HG03520 (cell line): ENCODE measurements at regions not wholly inside any gene's neighbourhood (a gene's known extent, or its start where the extent isn't known, plus 50 kb on each side); places are given as distances from the start of the nearest gene placed in this dataset.

Experiments
- ATAC-seq: cut with Tn5 transposase; IDR thresholded peaks from one replicate; pipeline ENCODE4 v1.9.1; 2021; ENCODE audit warnings: mild to moderate bottlenecking, moderate library complexity; ENCODE audit not compliant: unreplicated experiment

DNA sequence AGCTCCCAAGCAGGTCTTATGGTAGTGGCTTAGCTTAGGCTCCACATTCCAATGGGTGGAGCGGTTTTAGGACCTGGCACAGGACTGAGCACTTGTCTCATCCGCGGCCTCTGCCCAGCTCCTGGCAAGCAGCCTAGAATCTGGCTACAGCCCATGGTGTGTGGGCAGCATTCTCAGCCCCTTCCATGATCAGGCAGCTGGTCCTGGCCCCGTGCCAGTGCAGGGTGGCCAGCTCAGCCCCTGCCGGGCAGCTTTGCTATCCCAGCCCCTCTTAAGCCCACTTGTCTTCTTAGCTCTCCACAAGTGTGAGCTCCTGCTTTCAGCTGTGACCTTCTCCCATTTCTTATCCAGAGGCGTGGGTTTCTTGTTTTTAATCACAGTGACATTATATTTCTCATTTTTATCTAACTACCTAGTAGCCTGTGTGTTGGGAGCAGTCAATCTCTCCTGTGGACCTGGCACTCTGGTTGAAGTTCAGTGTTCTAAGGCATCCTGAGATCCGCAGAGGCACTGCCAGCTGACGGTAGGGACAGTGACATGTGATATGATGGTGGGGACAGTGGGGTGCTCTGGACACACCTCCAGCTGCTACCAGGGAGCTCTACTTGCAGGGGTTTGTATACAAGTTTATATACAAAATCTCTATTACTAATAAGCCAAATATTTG is 84.5 kb upstream of the PRNP start:
- no peak for ATAC-seq

DNA sequence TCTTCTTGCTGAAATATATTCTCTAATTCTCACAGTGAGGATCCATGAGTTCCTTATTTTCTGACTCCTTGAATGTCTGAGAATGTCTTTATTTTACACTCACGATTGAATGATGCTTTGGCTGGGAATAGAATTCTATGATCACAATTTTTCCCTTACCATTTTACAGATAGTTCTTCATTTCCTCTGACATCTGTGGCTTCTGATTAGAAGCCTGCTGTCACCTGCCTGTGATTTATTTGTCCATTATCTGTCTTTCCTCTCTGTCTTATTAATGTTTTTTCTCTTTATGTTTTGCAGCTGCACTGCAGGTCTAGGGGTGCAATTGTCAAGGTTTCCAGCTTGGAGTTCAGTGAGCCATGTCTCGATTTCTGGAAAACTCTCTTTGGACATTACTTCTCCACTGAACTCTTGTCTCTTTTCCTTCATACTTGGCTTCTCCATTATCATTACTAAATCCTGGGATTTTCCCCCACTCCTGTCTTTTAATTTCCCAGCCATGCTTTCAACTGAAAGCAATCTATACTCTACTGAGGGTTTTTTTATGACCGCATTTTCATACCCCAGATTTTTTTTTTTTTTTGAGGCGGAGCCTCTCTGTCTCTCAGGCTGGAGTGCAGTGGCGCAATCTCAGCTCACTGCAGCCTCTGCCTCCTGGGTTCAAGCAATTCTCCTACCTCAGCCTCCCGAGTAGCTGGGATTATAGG is 85.8 kb upstream of the PRNP start:
- no peak for ATAC-seq

DNA sequence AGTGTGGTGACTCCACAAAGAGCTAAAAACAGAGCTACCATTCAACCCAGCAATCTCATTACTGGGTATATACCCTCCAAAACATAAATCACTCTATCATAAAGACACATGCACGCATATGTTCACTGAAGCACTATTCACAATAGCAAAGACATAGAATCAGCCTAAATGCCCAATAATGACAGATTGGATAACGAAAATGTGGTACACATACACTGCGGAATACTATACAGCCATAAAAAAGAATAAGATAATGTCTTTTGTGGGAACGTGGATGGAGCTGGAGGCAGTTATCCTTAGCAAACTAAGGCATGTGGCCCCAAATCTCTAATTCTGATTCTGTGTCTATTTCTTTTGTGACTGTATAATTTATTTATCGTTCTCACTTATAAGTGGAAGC is 89.0 kb upstream of the PRNP start:
- no peak for ATAC-seq

DNA sequence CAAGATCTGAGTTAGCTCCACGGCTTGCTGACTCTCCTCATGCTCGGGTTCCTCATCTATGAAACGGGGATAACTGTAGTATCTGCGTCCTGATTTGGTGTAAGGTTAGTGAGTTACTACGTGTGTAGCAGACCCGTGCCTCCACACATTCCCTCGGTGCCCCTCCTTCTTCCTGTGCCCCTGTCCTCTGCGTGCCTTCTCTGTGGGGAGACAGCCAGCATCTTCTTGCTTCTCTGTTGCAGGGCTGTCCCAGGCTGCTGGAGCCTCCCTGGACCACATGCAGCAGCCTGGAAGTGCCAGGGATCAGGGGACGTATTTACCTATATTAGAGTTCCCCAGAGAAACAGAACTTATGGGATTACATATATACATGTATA is 93.1 kb upstream of the PRNP start:
- ATAC-seq: no peak

DNA sequence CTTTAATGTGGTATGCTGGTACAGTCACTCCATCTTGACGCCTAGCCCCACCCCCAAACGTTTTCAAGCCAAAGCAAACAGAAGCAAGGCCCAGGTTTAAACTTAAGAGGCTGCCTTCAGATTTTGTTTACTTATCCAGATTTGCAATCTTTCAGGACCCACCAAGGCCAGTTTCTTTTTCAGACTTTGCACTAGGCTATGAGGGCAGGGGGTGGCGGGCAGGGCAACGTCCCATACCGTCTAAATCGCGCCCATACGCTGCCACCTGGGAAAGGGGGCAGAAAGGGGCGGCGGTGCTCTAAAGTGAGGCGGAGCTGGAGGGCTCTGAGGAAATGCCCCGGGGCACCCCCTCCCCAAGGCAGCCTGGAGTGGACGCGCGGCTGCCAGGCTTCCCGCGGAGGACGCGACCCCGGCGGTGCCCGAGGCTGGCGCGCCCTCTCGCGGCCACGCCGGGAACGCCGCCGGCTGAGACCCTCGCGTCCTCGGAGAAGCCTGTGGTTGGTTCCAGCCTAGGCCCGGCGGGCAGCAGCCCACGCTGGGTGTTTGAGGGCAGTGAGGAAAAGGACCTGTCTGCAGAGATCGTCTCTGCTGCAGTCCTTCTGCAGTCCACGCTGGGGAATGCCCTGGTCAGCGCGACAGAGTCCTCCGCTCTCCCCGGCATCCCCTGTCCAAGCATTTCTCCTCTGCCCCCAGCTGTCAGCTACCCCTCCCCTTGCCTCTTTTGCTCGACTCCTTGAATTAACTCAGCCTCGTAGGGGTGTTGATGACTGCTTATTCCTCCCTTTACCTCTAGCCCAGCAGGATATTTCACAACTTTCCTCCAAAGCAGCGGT is 93.7 kb upstream of the PRNP start:
- ATAC-seq: no peak

GRCh38 chr20:4591975-4592315 is 94.3 kb upstream of the PRNP start:
- ATAC-seq: no peak

DNA sequence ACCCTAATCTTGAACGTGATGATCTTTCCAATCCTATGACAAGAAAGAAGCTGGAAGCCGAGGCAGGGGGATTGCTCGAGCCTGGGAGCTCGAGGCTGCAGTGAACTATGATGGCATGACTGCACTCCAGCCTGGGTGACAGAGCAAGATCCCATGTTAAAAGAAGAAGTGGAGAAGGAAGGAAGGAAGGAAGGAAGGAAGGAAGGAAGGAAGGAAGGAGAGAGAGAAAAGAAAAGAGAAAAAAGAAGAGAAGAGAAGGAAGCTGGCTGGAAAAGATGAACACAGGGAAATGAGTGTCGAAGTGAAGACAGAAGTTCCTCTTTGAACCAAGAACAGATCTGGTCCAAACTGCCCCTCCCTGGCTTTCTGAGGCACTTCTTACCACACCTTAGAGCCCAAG is 100.5 kb upstream of the PRNP start:
- no peak for ATAC-seq

DNA sequence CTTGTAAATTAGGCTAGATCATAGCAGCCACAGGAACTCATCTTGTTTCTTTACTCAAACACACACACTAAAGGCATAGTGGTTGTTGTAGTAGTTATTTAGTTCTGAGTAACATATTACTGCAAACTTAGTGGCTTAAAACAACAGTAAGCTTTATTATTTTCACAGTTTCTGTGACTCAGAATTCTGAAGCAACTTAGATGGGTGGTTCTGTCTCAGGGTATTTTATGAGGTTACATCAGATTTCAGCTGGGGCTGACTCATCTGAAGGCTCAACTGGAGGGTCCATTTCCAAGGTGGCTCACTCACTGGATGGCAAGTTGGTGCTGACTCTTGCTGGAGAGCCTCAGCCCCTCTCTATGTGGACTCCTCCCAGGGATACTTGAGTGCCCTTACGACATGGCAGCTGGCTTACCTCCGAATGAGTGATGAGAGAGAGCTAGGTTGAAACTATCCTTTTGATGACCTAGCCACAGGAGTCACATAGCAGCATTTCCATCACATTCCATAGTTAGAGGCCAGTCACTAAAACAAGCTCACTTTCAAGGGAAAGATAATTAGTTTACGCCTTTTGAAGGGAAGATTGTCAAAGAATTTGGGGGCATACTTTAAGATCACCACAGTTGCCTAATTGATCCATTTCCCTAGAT is 101.0 kb upstream of the PRNP start:
- no peak for ATAC-seq

DNA sequence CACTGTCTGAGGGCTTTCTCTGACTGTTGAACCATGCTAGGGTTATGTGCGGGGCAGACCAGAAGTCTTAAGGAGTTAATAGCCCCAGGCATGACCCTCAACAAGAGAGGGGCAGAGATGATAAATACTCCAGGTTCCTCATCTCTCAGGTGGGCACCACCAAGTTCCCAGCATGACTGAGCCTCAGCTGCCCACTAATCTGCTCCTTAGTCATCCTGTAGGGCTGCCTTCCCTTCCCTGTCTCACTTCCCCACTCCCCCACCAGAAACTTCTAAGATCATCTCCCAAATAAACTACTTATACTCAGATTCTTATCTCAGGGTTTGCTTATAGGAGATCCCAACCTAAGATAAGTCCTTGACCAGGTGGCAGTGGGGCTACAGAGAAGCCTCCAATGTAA is 101.7 kb upstream of the PRNP start:
- no peak for ATAC-seq

- ATAC-seq: no peak
Measured at GRCh38 chr20:4581838-4582237, 104.4 kb upstream of the PRNP start.

DNA sequence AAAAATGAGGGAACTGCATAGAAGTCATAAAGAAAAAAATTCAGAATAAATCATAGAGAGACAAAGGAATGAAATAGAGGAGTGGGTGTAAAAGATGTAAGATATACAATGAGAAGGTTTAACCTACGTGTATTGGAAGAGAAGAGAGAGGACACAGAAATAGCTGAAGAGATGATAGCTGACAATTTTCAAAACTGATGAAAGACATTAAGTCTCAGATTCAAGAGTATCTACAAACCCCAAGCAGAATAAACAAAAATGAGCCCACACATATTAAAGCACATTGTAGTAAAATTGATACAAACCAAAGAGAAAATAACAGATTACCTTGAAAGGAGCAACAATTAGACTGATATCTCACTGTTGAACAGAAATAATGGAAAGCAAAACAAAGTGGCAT is 107.9 kb upstream of the PRNP start:
- no peak for ATAC-seq

DNA sequence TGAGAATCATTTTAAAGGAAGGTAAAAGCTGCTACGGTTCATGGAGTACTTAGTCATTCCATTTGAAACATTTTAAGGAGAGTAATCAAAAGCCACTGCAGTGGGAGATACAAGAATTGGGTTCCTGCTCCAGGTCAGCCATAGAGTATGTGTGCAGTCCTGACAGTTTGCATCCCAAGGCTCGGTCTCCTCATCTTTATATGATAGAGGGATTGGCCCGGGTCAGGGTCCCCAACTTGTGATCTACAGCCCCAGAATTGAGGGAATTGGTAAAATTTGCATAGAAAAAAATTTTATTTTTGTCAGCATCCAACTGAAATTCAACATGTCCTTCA is 111.9 kb upstream of the PRNP start:
- ATAC-seq: no peak

DNA sequence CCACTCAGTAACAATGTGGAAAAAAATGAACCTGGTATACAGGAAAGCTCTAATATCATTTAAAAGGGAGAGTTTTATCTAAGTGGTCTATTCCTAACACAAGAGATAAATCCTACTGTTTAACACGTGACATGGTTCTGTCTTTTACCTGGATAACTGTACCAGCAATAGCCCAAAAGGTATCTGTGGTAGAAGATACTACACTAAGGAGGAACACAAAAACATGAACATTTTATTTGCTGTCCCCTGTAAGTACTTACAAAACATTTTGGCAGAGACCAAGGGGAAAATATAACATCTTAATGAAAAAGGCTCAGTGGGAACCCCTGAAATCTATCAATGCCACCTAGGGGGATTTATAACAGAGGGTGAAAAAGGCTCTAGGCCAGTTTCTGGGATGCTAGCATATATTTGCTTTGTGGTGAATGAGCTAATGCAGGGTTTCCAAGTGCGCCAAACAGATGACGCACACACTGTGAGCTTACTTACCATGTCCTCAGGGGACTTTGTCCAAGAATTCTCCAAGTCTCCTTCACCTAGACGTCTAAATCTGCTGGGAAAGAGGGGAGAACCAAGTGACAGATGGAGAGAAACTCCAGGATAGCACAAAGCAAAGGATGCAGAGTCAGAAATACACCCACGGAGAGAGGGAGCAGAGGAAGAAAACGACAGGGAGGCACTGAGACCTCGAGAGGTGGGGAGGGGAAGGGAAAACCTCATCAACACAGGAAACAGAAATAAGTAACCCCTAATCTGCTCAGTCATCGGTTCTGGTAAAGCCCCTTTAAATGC is 112.5 kb upstream of the PRNP start:
- ATAC-seq: no peak

DNA sequence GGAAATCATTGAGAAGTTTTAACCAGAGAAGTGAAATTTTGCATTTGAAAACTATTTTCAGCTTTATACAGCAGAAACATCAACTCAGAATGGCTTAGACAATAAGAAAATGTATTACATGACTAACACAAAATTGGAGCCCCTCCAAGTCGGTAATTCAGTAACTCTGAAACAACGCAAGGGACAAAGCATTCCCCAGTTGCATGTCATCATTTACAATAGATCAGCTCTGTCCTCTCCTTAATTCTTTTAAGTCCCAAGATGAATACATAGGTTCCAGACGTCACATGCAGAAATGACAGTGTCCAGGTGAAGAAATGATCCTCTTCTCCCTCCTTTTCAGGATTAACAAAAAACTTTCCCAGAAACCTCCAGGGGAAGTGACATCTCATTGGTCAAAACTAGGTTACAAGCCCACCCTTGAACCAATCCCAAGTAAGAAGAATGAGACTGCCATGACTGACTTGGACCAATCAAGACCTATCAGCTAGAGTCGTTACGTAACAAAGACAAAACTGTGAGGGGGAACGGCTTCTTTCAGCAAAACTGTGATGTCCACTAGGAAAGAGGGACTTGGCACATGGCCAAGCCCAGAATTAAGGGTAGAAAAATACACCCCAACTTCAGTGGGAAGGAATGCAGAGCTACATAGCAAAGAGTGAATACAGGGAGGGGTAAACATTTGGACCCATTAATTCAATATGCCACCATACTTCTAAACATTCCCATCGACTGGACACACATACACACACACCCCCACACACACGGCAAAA is 114.3 kb upstream of the PRNP start:
- ATAC-seq: no peak

DNA sequence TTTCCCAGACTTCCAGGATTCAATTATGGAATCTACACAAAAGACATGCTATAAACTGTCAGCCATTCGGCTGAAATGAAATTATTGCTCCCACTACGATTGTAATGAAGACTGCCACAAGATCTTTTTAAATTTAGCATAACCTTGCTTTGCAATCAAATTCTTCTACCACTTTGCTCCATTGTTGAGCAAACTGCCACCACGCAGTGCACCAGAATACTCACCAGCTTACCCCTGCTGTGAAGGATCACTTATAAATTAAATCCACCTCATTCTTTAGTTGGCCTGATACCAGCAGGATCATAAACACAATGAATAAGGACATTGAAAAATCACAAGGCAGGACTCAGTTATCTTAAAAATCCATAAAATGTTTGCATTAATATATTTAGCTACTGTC is 116.4 kb upstream of the PRNP start:
- no peak for ATAC-seq

DNA sequence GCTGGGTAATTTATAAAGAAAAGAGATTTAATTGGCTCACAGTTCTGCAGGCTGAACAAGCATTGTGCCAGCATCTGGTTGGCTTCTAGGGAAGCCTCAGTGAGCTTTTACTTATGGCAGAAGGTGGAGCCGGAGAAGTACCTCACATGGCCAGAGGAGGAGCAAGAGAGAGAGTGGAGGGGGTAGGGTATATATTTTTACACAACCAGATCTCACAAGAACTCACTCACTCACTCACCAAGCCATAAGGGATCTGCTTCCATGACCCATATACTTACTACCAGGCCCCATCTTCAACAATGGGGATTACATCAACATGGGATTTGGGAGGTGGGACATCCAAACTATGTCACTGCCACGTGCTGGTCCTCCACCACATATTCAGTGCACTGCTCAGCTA is 117.2 kb upstream of the PRNP start:
- no peak for ATAC-seq

DNA sequence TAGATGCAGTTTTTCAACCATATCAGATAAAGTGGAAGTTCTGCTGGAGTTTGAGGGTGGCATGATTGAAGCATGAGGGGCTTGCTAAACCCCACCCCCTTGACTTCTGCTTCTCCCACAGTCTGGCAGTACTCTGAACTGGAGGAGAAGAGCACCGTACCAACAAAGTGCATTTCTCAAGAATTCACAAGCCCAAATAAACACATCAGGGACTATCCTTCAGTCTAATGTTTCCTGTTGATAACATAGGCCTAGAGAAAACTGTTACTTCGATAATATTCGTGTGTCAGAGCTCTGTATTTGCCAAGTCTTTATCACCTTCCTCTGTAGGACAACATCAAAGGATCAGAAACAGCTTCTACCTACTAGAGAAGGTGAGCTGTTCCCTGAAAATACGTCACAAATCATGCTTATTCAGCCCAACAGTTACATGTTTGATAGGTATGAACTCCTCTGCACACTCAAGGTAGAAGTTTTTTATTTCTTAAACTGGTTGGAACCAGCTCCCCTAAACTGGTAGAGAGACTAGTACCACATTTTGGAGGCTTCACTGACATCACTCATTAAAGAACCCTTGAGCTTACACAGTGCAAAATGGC is 117.8 kb upstream of the PRNP start:
- no peak for ATAC-seq

GRCh38 chr20:4567170-4567569 is 119.1 kb upstream of the PRNP start:
- ATAC-seq: no peak

DNA sequence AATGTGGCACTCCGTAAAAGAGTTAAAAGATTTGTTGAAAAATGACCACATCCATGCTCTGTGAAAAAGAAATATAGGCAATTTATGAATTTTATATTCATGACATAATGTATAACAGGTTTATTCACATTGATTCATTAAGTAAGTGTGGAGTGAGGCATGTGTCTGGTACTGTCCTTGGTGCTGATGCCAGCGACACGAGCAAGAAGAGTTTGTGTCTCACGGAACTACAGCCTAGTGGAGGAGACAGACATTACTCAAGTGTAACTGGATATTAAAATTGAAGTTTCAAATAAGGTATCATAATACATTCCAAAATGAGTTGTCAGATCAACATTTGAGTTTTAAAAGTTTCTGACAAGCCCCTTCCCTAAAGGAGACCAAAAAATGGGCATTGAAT is 122.7 kb upstream of the PRNP start:
- ATAC-seq: no peak

DNA sequence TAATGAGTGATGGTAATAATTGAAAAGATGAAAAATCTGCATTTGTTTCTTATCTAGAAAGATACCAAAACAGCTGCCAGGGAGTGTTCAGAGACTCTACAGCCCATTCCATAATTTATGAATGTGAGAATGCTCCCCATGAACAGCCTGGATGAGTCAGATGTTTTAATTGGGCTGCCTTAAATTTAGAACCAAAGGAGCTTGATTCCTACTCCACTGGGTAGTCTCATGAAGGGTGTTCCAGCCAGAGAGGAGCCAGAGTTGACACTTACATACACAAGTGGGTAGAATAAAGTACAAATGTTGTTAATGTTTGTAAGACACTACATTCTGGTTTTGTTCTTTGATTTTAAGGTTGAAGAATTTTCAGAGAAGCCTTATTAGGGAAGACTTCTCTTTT is 123.2 kb upstream of the PRNP start:
- ATAC-seq: no peak
